ENCODE measurements at regions not wholly inside any gene's neighbourhood (a gene's known extent, or its start where the extent isn't known, plus 50 kb on each side); places are given as distances from the start of the nearest gene placed in this dataset.
"Not testable (repeated sequence)": the region's sequence is repeated elsewhere in the genome, so short reads cannot be mapped to it uniquely, and the experiment has no call there.

DNA sequence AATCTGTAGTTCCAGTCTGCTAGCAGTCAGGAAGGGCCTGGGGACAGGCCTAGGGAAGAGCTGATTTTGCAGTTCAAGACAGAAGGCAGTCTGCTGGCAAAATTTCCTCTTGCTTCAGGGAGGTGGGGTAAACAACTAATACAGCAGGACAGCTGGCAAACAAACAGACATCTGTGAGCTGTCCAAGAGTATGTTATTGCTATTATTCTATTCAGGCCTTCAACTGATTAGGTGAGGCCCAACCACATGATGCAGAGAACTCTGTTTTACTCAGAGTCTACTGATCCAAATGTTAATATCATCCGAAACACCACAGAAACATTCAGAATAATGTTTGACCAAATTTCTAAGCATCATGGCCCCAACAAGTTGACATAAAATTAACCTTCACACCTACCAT, 161.0 kb upstream of the E2F7 start:
- H3K36me3 Mint-ChIP-seq (ENCODE audit: low read depth): no peaks in the 10 kb centered on the region
- peaks cover 6% of the 10 kb centered on the region for H3K9me3 Mint-ChIP-seq
- H3K27me3 Mint-ChIP-seq: no peaks in the 10 kb centered on the region
- H3K4me3 Mint-ChIP-seq: no peak overlapping the region
- intact Hi-C loops (cut with micrococcal nuclease): no loop called here
- H3K4me1 Mint-ChIP-seq (ENCODE audit: low read depth): peaks cover 1% of the 10 kb centered on the region
- H3K27ac Mint-ChIP-seq: no peak overlapping the region

GRCh38 chr12:77225373-77225772, 160.0 kb upstream of the E2F7 start:
- Mint-ChIP-seq H3K9me3 (peaks cover 6% of the 10 kb centered on the region), H3K27me3 (no peaks in the 10 kb centered on the region), H3K36me3 (ENCODE audit: low read depth) (no peaks in the 10 kb centered on the region), H3K4me1 (ENCODE audit: low read depth) (no peaks in the 10 kb centered on the region), H3K4me3 (no peak overlapping the region), H3K27ac (no peak overlapping the region)
- intact Hi-C loops (cut with micrococcal nuclease): no loop called here

- Mint-ChIP-seq H3K4me1 (ENCODE audit: low read depth) (no peaks in the 10 kb centered on the region), H3K4me3 (no peak overlapping the region), H3K27me3 (no peaks in the 10 kb centered on the region), H3K27ac (no peak overlapping the region), H3K9me3 (peaks cover 6% of the 10 kb centered on the region), H3K36me3 (ENCODE audit: low read depth) (no peaks in the 10 kb centered on the region)
- intact Hi-C loops (cut with micrococcal nuclease): no loop called here
Measured at GRCh38 chr12:77224346-77224745, 159.0 kb upstream of the E2F7 start.

DNA sequence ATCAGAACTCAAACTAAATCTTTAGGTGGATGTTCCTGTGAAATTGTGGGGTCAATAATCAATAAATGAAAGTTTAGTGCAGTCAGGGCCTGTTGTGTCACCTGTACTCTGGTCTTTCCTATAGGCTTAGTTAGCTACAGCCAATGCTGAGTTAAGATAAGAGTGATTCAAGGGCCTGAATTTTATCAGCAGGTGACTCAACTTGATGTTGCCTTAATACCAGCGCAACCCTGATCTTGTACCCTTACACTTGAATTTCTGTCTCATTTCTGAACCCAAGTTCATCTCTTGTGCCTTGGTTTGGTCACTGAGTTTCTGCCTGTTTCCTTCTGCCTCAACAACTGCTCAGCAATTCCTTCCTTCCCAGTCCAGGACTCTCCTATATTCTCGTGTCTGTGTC, 157.0 kb upstream of the E2F7 start:
- no peak overlapping the region for H3K27ac Mint-ChIP-seq
- H3K4me1 Mint-ChIP-seq (ENCODE audit: low read depth): no peaks in the 10 kb centered on the region
- H3K36me3 Mint-ChIP-seq (ENCODE audit: low read depth): no peaks in the 10 kb centered on the region
- no peak overlapping the region for H3K4me3 Mint-ChIP-seq
- H3K9me3 Mint-ChIP-seq: peaks cover 8% of the 10 kb centered on the region
- intact Hi-C loops (cut with micrococcal nuclease): no loop called here
- H3K27me3 Mint-ChIP-seq: no peaks in the 10 kb centered on the region

DNA sequence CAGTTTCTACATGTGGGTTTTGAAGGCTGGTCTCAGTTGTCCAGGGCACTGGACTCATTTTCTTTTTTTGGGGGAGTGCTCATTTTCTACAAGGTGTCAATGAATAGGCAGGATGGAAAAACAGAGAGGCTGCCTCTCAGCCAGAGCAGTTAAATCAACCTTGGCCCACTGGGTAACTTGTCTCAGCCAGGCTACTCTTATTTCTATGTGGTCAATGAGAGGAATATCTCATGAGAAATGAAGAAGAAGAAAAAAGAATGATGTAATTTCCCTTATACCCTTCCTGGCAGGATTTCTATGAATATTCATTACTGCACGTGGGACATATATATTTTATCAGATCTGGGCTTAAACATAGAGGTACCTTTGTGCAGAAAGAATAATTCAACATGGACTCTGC, 155.2 kb upstream of the E2F7 start:
- intact Hi-C loops (cut with micrococcal nuclease): no loop called here
- Mint-ChIP-seq H3K4me1 (ENCODE audit: low read depth) (no peaks in the 10 kb centered on the region), H3K4me3 (no peak overlapping the region), H3K27ac (no peak overlapping the region), H3K9me3 (peaks cover 18% of the 10 kb centered on the region), H3K36me3 (ENCODE audit: low read depth) (no peaks in the 10 kb centered on the region), H3K27me3 (no peaks in the 10 kb centered on the region)

- H3K9me3 Mint-ChIP-seq: peaks cover 17% of the 10 kb centered on the region
- H3K36me3 Mint-ChIP-seq (ENCODE audit: low read depth): no peaks in the 10 kb centered on the region
- no peaks in the 10 kb centered on the region for H3K27me3 Mint-ChIP-seq
- intact Hi-C loops (cut with micrococcal nuclease): no loop called here
- no peak overlapping the region for H3K27ac Mint-ChIP-seq
- H3K4me1 Mint-ChIP-seq (ENCODE audit: low read depth): no peaks in the 10 kb centered on the region
- no peak overlapping the region for H3K4me3 Mint-ChIP-seq
Measured at GRCh38 chr12:77218278-77218677, 152.9 kb upstream of the E2F7 start.

DNA sequence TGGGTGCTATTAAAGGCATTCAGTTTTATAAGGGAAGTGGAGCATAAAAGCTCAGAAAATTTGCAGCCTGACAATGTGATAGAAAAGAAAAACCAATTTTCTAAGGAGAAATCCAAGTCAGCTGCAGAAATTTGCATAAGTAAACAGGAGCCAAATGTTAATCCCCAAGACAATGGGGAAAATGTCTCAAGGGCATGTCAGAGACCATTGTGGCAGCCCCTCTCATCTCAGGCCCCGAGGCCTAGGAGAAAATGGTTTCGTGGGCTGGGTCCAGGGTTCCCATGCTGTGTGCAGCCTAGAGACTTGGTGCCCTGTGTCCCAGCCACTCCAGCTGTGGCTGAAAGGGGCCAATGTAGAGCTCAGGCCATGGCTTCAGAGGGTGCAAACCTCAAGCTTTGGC, 150.8 kb upstream of the E2F7 start:
- H3K27ac Mint-ChIP-seq; intact Hi-C loops (cut with micrococcal nuclease); H3K4me1 Mint-ChIP-seq (ENCODE audit: low read depth); H3K36me3 Mint-ChIP-seq (ENCODE audit: low read depth); H3K4me3 Mint-ChIP-seq; H3K27me3 Mint-ChIP-seq: not testable (repeated sequence)
- peaks cover 24% of the 10 kb centered on the region for H3K9me3 Mint-ChIP-seq

GRCh38 chr12:77214136-77214535, 148.8 kb upstream of the E2F7 start:
- intact Hi-C loops (cut with micrococcal nuclease): no loop called here
- Mint-ChIP-seq H3K4me1 (ENCODE audit: low read depth) (no peaks in the 10 kb centered on the region), H3K36me3 (ENCODE audit: low read depth) (no peaks in the 10 kb centered on the region), H3K4me3 (no peak overlapping the region), H3K27ac (no peak overlapping the region), H3K27me3 (no peaks in the 10 kb centered on the region), H3K9me3 (peaks cover 33% of the 10 kb centered on the region)

DNA sequence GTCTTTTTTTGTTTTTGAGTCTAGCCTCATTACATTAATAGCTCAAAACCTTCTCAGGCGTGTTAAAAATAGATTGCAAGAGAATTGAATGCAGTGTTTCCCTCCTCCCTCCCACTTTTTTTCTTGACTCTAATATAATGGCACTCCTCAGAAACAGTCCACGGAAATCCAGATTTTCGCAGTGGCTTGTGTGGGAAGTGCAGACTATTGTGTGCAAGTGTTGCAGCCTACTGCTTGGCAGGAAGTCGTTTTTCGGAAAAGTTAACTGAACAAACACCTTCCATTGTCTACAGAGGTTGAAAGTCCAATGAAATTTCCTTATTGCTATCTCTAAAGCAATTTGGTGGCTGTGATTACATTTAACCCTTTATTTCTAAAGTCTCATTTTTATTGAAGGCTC, 147.9 kb upstream of the E2F7 start:
- H3K36me3 Mint-ChIP-seq (ENCODE audit: low read depth): no peaks in the 10 kb centered on the region
- H3K4me3 Mint-ChIP-seq: no peak overlapping the region
- intact Hi-C loops (cut with micrococcal nuclease): no loop called here
- H3K27me3 Mint-ChIP-seq: no peaks in the 10 kb centered on the region
- peaks cover 33% of the 10 kb centered on the region for H3K9me3 Mint-ChIP-seq
- no peak overlapping the region for H3K27ac Mint-ChIP-seq
- no peaks in the 10 kb centered on the region for H3K4me1 Mint-ChIP-seq (ENCODE audit: low read depth)

- intact Hi-C loops (cut with micrococcal nuclease): no loop called here
- peaks cover 27% of the 10 kb centered on the region for H3K9me3 Mint-ChIP-seq
- H3K4me3 Mint-ChIP-seq: no peak overlapping the region
- H3K27ac Mint-ChIP-seq: no peak overlapping the region
- no peaks in the 10 kb centered on the region for H3K4me1 Mint-ChIP-seq (ENCODE audit: low read depth)
- no peaks in the 10 kb centered on the region for H3K27me3 Mint-ChIP-seq
- no peaks in the 10 kb centered on the region for H3K36me3 Mint-ChIP-seq (ENCODE audit: low read depth)
Measured at GRCh38 chr12:77210724-77211123, 145.4 kb upstream of the E2F7 start.

- Mint-ChIP-seq H3K36me3 (ENCODE audit: low read depth) (no peaks in the 10 kb centered on the region), H3K4me1 (ENCODE audit: low read depth) (no peaks in the 10 kb centered on the region), H3K27me3 (no peaks in the 10 kb centered on the region), H3K9me3 (peaks cover 9% of the 10 kb centered on the region), H3K4me3 (no peak overlapping the region), H3K27ac (no peak overlapping the region)
- intact Hi-C loops (cut with micrococcal nuclease): no loop called here
Measured at GRCh38 chr12:77204083-77204482, 138.7 kb upstream of the E2F7 start.

GRCh38 chr12:77202457-77203060, 137.2 kb upstream of the E2F7 start:
- no peaks in the 10 kb centered on the region for H3K4me1 Mint-ChIP-seq (ENCODE audit: low read depth)
- peaks cover 9% of the 10 kb centered on the region for H3K9me3 Mint-ChIP-seq
- H3K36me3 Mint-ChIP-seq (ENCODE audit: low read depth): no peaks in the 10 kb centered on the region
- H3K4me3 Mint-ChIP-seq: no peak overlapping the region
- intact Hi-C loops (cut with micrococcal nuclease): no loop called here
- no peak overlapping the region for H3K27ac Mint-ChIP-seq
- H3K27me3 Mint-ChIP-seq: no peaks in the 10 kb centered on the region

GRCh38 chr12:77189901-77190416, 124.6 kb upstream of the E2F7 start:
- Mint-ChIP-seq H3K4me1 (ENCODE audit: low read depth) (no peaks in the 10 kb centered on the region), H3K9me3 (no peaks in the 10 kb centered on the region), H3K27me3 (no peaks in the 10 kb centered on the region), H3K4me3 (no peak overlapping the region), H3K36me3 (ENCODE audit: low read depth) (no peaks in the 10 kb centered on the region), H3K27ac (no peak overlapping the region)
- intact Hi-C loops (cut with micrococcal nuclease): no loop called here

GRCh38 chr12:77189458-77189857, 124.1 kb upstream of the E2F7 start:
- Mint-ChIP-seq H3K36me3 (ENCODE audit: low read depth) (no peaks in the 10 kb centered on the region), H3K4me1 (ENCODE audit: low read depth) (no peaks in the 10 kb centered on the region), H3K27ac (no peak overlapping the region), H3K9me3 (no peaks in the 10 kb centered on the region), H3K27me3 (no peaks in the 10 kb centered on the region), H3K4me3 (no peak overlapping the region)
- intact Hi-C loops (cut with micrococcal nuclease): no loop called here

GRCh38 chr12:77179515-77179914, 114.1 kb upstream of the E2F7 start:
- H3K9me3 Mint-ChIP-seq: peaks cover 13% of the 10 kb centered on the region
- intact Hi-C loops (cut with micrococcal nuclease): no loop called here

More at GRCh38 chr12:77179515-77179914, 114.1 kb upstream of the E2F7 start:
- Mint-ChIP-seq H3K36me3 (ENCODE audit: low read depth) (no peaks in the 10 kb centered on the region), H3K4me3 (no peak overlapping the region), H3K27me3 (no peaks in the 10 kb centered on the region), H3K27ac (no peak overlapping the region), H3K4me1 (ENCODE audit: low read depth) (no peaks in the 10 kb centered on the region)
